ENCODE measurements at regions not wholly inside any gene's neighbourhood (a gene's known extent, or its start where the extent isn't known, plus 50 kb on each side); places are given as distances from the start of the nearest gene placed in this dataset.

DNA sequence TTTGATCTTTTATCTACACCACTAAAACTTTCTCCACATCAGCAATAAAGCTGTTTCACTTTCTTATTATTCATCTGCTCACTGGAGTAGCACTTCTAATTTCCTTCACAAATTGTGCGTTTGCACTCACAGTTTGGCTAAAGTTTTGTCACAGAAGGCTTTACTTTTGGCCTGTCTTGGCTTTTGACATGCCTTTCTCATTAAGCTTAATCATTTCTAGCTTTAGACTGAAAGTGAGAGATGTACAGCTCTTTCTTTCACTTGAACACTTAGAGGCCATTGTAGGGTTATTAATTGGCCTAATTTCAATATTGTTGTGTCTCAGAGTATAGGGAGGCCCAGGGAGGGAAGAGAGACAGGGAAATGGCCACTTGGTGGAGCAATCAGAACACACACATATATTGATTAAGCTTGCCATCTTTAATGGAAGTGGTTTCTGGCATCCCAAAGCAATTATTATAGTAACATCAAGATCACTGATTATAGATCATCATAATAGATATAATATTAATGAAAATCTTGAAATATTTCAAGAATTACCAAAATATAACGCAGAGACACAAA is 512.5 kb downstream of the ETV1 start:
- TF ChIP-seq EZH2phosphoT487 (IDR thresholded peaks at IDR 0.05; ENCODE audit: low read length) (no peak), EZH2 (optimal IDR thresholded peaks at IDR 0.05; ENCODE audit: low read depth, low read length) (no peak), CTCF (IDR thresholded peaks at IDR 0.05; ENCODE audit: low read length) (no peak)
- H3K9ac ChIP-seq (ENCODE audit: low read length) = no peak overlapping the region
- H3F3A ChIP-seq (ENCODE audit: insufficient read depth, low read length) = no peaks in the 10 kb centered on the region
- peak; percentile 23 for DNase-seq
- H4K20me1 ChIP-seq (ENCODE audit: insufficient read depth, low read length) = no peaks in the 10 kb centered on the region
- H3K27ac ChIP-seq (ENCODE audit: low read length) = no peak overlapping the region
- no peaks in the 10 kb centered on the region for H3K9me3 ChIP-seq (replicated peaks; ENCODE audit: insufficient read depth, low read length)
- no peak overlapping the region for H2AFZ ChIP-seq (ENCODE audit: low read length)
- H3K36me3 ChIP-seq (replicated peaks; ENCODE audit: insufficient read depth, low read length) = no peaks in the 10 kb centered on the region
- H3K4me1 ChIP-seq (ENCODE audit: low read length) = no peaks in the 10 kb centered on the region
- H3K4me3 ChIP-seq (ENCODE audit: low read length) = no peak overlapping the region
- no peaks in the 10 kb centered on the region for H3K9me2 ChIP-seq (replicated peaks; ENCODE audit: insufficient read depth, low read length)
- H3K4me2 ChIP-seq (ENCODE audit: low read depth, low read length) = no peak overlapping the region
- H3K27me3 ChIP-seq (replicated peaks; ENCODE audit: insufficient read depth, low read length) = no peaks in the 10 kb centered on the region
- H3K79me2 ChIP-seq (ENCODE audit: low read length) = no peaks in the 10 kb centered on the region

GRCh38 chr7:13489386-13489785 is 500.1 kb downstream of the ETV1 start:
- TF ChIP-seq EZH2phosphoT487 (IDR thresholded peaks at IDR 0.05; ENCODE audit: low read length) = no peak
- no peak for TF ChIP-seq EZH2 (optimal IDR thresholded peaks at IDR 0.05; ENCODE audit: low read depth, low read length)
- TF ChIP-seq CTCF (IDR thresholded peaks at IDR 0.05; ENCODE audit: low read length) = no peak
- Histone ChIP-seq H4K20me1 (ENCODE audit: insufficient read depth, low read length) (no peaks in the 10 kb centered on the region), H3F3A (ENCODE audit: insufficient read depth, low read length) (no peaks in the 10 kb centered on the region), H3K4me1 (ENCODE audit: low read length) (no peaks in the 10 kb centered on the region), H3K9me3 (replicated peaks; ENCODE audit: insufficient read depth, low read length) (no peaks in the 10 kb centered on the region), H3K36me3 (replicated peaks; ENCODE audit: insufficient read depth, low read length) (no peaks in the 10 kb centered on the region), H3K4me2 (ENCODE audit: low read depth, low read length) (no peak overlapping the region), H3K27ac (ENCODE audit: low read length) (no peak overlapping the region), H3K4me3 (ENCODE audit: low read length) (no peak overlapping the region), H3K9ac (ENCODE audit: low read length) (no peak overlapping the region), H3K9me2 (replicated peaks; ENCODE audit: insufficient read depth, low read length) (no peaks in the 10 kb centered on the region), H3K27me3 (replicated peaks; ENCODE audit: insufficient read depth, low read length) (no peaks in the 10 kb centered on the region), H3K79me2 (ENCODE audit: low read length) (no peaks in the 10 kb centered on the region), H2AFZ (ENCODE audit: low read length) (no peak overlapping the region)
- no peak for DNase-seq

DNA sequence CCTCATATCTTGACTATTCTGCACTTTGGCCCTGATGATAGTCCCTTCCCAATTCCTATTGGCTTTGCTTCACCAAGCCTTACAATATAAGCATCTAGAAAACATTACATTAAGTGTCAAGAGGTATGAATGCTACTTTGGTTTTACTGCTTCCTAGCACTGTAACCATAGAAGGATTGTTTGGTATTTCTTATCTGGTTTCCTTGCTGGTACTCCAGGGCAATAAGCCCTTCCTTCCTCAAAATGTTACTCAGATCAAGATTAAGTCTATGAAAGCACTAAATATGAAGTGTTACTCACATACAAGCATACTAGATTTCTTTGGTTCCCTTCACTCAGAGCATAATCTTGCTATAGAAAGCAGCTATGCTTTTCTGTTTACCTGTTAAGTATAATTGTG is 492.5 kb downstream of the ETV1 start:
- Histone ChIP-seq H3K27me3 (replicated peaks; ENCODE audit: insufficient read depth, low read length) (no peaks in the 10 kb centered on the region), H4K20me1 (ENCODE audit: insufficient read depth, low read length) (no peaks in the 10 kb centered on the region), H2AFZ (ENCODE audit: low read length) (no peak overlapping the region), H3K4me1 (ENCODE audit: low read length) (no peaks in the 10 kb centered on the region), H3K36me3 (replicated peaks; ENCODE audit: insufficient read depth, low read length) (no peaks in the 10 kb centered on the region), H3K4me2 (ENCODE audit: low read depth, low read length) (no peak overlapping the region), H3K4me3 (ENCODE audit: low read length) (no peak overlapping the region), H3F3A (ENCODE audit: insufficient read depth, low read length) (no peaks in the 10 kb centered on the region), H3K79me2 (ENCODE audit: low read length) (no peaks in the 10 kb centered on the region), H3K9me3 (replicated peaks; ENCODE audit: insufficient read depth, low read length) (no peaks in the 10 kb centered on the region), H3K9ac (ENCODE audit: low read length) (no peak overlapping the region), H3K9me2 (replicated peaks; ENCODE audit: insufficient read depth, low read length) (no peaks in the 10 kb centered on the region), H3K27ac (ENCODE audit: low read length) (no peak overlapping the region)
- TF ChIP-seq EZH2phosphoT487 (IDR thresholded peaks at IDR 0.05; ENCODE audit: low read length) = no peak
- TF ChIP-seq EZH2 (optimal IDR thresholded peaks at IDR 0.05; ENCODE audit: low read depth, low read length) = no peak
- TF ChIP-seq CTCF (IDR thresholded peaks at IDR 0.05; ENCODE audit: low read length) = no peak
- DNase-seq = no peak
